M059J (cell line): ENCODE measurements at regions not wholly inside any gene's neighbourhood (a gene's known extent, or its start where the extent isn't known, plus 50 kb on each side); places are given as distances from the start of the nearest gene placed in this dataset.
A peak's percentile ranks its signal among the peaks of the same experiment; 100 is the strongest.

ENCODE experiments used
- DNase-seq: peaks from one replicate; pipeline ENCODE4 v3.0.0-alpha.2; 2012; ENCODE audit warnings: low read depth

- no peak for DNase-seq
Observed at GRCh38 chr1:164949771-164950471, 390.9 kb downstream of the PBX1 start.

DNA sequence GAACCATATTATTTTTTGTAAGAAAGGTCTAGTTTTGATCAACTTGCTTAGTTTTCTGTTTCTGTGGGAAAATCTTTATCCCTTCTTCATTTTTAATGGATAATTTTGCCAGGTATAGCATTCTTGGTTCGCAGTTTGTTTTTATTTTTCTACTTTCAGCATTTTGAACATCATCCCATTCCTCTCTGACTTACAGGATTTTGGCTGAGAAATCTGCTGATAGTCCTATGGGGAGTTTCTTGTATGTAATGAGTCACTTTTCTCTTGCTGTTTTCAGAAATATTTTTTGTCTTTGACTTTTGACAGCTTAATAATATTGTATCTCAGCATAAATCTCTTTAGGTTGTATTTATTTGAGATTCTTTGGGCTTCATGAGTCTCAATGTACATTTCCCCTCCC lies 389.1 kb downstream of the PBX1 start:
- no peak for DNase-seq

GRCh38 chr1:164937291-164937690 lies 378.3 kb downstream of the PBX1 start:
- no peak for DNase-seq

- no peak for DNase-seq
Observed at GRCh38 chr1:164932580-164932979, 373.6 kb downstream of the PBX1 start.

GRCh38 chr1:164930833-164931232 lies 371.8 kb downstream of the PBX1 start:
- DNase-seq = no peak

- no peak for DNase-seq
Observed at GRCh38 chr1:164930241-164930640, 371.3 kb downstream of the PBX1 start.

GRCh38 chr1:164928232-164928812 lies 369.3 kb downstream of the PBX1 start:
- no peak for DNase-seq

DNA sequence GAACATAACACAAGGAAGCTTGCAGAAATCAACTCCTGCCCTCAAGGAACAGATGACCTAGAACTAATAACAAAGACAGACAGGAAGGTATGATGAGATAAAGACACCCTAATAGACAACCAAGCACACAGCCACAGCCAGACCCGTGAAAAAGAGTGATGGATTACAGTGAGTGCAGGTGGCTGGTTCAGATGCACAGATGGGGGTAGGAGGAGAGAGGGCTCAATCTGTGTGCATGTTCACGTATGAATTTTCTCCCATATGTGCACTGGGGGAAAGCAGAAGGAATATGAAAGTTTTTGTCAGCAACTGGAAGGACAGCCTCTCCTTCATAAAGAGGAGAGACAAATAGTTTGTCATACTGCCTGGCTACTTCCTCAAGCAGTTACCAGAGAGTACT lies 367.1 kb downstream of the PBX1 start:
- DNase-seq = no peak

DNA sequence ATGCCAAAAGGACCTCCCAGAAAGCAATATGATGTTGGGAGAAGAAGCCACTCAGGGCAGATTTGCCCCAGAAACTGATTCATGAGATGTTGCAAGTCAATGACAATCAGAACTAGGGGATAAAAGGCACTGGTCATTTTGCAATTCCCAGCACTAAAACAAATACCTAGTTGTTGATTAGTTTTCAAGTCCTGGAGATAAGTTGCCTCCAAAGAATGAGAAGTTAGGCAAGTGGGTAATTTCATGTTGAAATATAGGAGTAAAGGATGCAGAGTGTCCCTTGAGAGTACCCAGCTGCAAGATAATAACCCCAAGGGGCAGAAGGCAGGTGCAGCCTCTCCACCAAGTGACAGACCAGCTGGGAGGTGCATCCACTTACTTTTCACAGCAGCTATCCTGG lies 363.6 kb downstream of the PBX1 start:
- no peak for DNase-seq

GRCh38 chr1:164921493-164921892 lies 362.5 kb downstream of the PBX1 start:
- DNase-seq = no peak

DNA sequence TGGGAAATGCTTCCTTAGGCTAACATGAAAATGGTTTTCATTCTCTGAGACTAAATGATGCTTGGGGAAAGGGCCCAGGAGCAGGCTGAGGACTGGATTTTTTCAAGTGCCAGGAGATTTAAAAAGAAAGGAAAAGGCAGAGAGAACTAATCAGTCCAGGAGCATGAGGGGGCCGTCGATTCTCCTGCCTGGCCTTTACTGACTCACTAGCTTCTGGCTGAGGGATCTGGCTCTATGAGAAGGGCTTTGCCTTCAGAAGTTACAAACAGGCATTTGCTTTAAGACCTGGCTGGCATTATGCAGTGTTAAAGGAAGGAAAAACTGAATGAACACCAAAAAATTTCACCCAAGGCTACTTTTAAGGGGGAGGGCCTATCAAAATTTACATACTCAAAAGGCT lies 359.2 kb downstream of the PBX1 start:
- no peak for DNase-seq

- DNase-seq = peak; percentile 22
Observed at GRCh38 chr1:164914208-164914607, 355.2 kb downstream of the PBX1 start.

DNA sequence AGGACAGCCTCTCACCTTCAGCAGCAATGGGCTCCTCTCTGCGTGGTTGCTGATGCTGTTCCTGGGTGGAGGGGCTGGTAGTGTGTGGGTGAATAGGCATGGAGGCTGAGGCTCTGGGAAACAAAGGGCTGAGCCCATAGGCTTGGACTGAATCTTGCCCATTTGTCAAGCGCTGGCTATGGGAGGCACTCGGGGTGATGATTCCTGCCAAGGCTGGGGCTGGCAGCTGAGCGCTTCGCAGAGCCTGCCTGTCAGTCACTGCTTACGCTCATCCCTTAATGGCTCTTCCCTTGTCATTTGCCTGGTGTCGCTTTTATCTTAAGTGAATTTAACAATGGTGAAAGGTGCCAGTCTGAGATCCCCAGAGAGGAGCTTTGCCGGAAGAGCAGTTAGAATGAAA lies 353.3 kb downstream of the PBX1 start:
- DNase-seq = no peak

GRCh38 chr1:164910671-164911070 lies 351.7 kb downstream of the PBX1 start:
- DNase-seq = no peak

- DNase-seq = no peak
Observed at GRCh38 chr1:164907666-164908065, 348.7 kb downstream of the PBX1 start.

DNA sequence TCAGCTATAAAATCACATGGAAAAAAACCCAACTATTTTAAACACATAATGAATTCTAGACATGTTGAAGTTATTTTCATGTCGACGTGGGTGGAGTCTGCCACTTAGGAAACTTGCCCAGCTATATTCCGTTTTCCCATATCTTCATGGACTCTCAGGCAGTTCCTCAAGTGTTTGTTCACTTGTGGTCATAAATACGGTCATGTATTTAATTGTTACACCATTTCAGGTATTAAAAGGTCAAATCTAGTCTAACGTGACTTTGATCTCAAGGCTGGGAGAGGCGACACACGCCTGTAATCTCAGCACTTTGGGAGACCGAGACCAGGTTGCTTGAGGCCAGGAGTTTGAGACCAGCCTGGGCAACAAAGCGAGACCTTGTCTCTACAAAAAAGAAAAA lies 346.9 kb downstream of the PBX1 start:
- DNase-seq = no peak

- DNase-seq = no peak
Observed at GRCh38 chr1:164902491-164902890, 343.5 kb downstream of the PBX1 start.
